Natural killer cell (primary cell): ENCODE measurements at regions not wholly inside any gene's neighbourhood (a gene's known extent, or its start where the extent isn't known, plus 50 kb on each side); places are given as distances from the start of the nearest gene placed in this dataset.

Experiments used
- ATAC-seq, 3 donors: fragments of 150-1000 bp in 2 of 3; fragments of 200-7000 bp in 1 of 3; cut with Tn5 transposase; 1 replicate in 1 of 3; 2 replicates in 2 of 3; pipeline ENCODE4 v1.10.0; 2021; ENCODE audit warnings: mild to moderate bottlenecking in 2 of 3, moderate library complexity in 2 of 3
- DNase-seq, 2 donors: peaks; one replicate each; pipeline versions ENCODE4 v3.0.0 to v3.0.0-alpha.2; 2013 to 2021; ENCODE audit warnings: mixed read lengths in 1 of 2
- H3K27ac ChIP-seq: one replicate; pipeline ENCODE4 v1.5.1; 2013; ENCODE audit warnings: mild to moderate bottlenecking, low read length
- H3K27me3 ChIP-seq: one replicate; pipeline ENCODE4 v1.6.1; 2013; ENCODE audit warnings: low read length; ENCODE audit not compliant: control insufficient read depth, insufficient read depth
- H3K36me3 ChIP-seq: one replicate; pipeline ENCODE4 v1.6.1; 2013; ENCODE audit warnings: low read length; ENCODE audit not compliant: control insufficient read depth, insufficient read depth
- H3K4me1 ChIP-seq: one replicate; pipeline ENCODE4 v1.6.1; 2013; ENCODE audit warnings: low read length; ENCODE audit not compliant: control insufficient read depth, insufficient read depth
- H3K4me3 ChIP-seq: one replicate; pipeline ENCODE4 v1.5.1; 2013; ENCODE audit warnings: low read length
- H3K9me3 ChIP-seq: one replicate; pipeline ENCODE4 v1.6.1; 2013; ENCODE audit warnings: low read length; ENCODE audit not compliant: control insufficient read depth, insufficient read depth
- H3K27ac Mint-ChIP-seq, 2 donors: one replicate each; pipeline ENCODE4 v1.8.0; 2022; ENCODE audit warnings: mild to moderate bottlenecking in 2 of 2, mixed read lengths in 2 of 2, moderate library complexity in 1 of 2
- H3K27me3 Mint-ChIP-seq, 2 donors: one replicate each; pipeline ENCODE4 v1.8.0; 2022; ENCODE audit warnings: low read depth in 2 of 2, mixed read lengths in 2 of 2
- H3K36me3 Mint-ChIP-seq: one replicate; pipeline ENCODE4 v1.8.0; 2022; ENCODE audit warnings: mixed read lengths
- H3K4me1 Mint-ChIP-seq, 2 donors: one replicate each; pipeline ENCODE4 v1.8.0; 2022; ENCODE audit warnings: mixed read lengths in 2 of 2
- H3K4me3 Mint-ChIP-seq: one replicate; pipeline ENCODE4 v1.8.0; 2022; ENCODE audit warnings: mild to moderate bottlenecking, moderate library complexity, mixed read lengths
- H3K9me3 Mint-ChIP-seq, 2 donors: one replicate each; pipeline ENCODE4 v1.8.0; 2022; ENCODE audit warnings: mixed read lengths in 2 of 2
- WGBS: methylation state at CpG from one replicate; pipeline ENCODE4 v1.1.7; 2013; ENCODE audit warnings: missing lambda C conversion rate; ENCODE audit not compliant: insufficient coverage; 5-methylcytosine and 5-hydroxymethylcytosine counted together
- intact Hi-C: fragments of 100-400 bp; cut with micrococcal nuclease; formaldehyde crosslinking; loops from one replicate; pipeline ENCODE4 v1.14.2; 2022
- TF ChIP-seq, protein P1 (sequence below): fragments of 200-600 bp; IDR thresholded peaks from one replicate; pipeline ENCODE4 v1.8.0; 2022; ENCODE audit warnings: antibody characterized with exemption

DNA sequence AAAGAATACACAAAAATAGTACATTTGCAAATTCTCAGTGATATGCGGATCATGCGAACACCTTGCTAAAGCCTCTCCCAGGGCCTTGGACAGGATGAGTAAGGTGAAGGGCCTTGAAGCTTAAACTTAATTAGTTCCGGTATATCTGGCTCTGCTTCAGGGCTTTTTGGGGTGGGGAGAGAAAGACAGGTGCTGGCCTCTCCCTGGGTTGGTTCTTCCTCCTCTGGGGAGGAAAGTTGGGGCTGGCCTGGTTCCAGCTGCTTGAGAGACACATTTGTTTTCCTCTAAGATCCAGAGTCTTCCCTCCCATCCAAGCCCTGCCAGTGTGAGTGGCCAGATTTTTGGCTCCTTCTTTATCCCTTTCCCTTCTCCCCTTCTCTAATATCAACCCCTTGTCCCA lies 64.7 kb upstream of the EPHB3 start:
- DNase-seq (no peak), ATAC-seq (no peak)
- Histone ChIP-seq H3K27me3 (peaks cover 7% of the 10 kb centered on the region), H3K27ac (no peak overlapping the region), H3K4me3 (no peak overlapping the region), H3K36me3 (no peaks in the 10 kb centered on the region), H3K9me3 (no peaks in the 10 kb centered on the region), H3K4me1 (peaks cover 8% of the 10 kb centered on the region)
- Mint-ChIP-seq H3K9me3 (no peaks in the 10 kb centered on the region), H3K27me3 (peaks cover 33 to 47% of the 10 kb centered on the region in 2 donors), H3K36me3 (no peaks in the 10 kb centered on the region), H3K27ac (no peak overlapping the region), H3K4me1 (peaks cover 5 to 6% of the 10 kb centered on the region in 2 donors), H3K4me3 (no peak overlapping the region)
- intact Hi-C loops = no loop called here
- TF ChIP-seq, protein P1, sequence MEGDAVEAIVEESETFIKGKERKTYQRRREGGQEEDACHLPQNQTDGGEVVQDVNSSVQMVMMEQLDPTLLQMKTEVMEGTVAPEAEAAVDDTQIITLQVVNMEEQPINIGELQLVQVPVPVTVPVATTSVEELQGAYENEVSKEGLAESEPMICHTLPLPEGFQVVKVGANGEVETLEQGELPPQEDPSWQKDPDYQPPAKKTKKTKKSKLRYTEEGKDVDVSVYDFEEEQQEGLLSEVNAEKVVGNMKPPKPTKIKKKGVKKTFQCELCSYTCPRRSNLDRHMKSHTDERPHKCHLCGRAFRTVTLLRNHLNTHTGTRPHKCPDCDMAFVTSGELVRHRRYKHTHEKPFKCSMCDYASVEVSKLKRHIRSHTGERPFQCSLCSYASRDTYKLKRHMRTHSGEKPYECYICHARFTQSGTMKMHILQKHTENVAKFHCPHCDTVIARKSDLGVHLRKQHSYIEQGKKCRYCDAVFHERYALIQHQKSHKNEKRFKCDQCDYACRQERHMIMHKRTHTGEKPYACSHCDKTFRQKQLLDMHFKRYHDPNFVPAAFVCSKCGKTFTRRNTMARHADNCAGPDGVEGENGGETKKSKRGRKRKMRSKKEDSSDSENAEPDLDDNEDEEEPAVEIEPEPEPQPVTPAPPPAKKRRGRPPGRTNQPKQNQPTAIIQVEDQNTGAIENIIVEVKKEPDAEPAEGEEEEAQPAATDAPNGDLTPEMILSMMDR = no peak
- 88% methylated on average over 3 of the region's 3 CpGs for WGBS

DNA sequence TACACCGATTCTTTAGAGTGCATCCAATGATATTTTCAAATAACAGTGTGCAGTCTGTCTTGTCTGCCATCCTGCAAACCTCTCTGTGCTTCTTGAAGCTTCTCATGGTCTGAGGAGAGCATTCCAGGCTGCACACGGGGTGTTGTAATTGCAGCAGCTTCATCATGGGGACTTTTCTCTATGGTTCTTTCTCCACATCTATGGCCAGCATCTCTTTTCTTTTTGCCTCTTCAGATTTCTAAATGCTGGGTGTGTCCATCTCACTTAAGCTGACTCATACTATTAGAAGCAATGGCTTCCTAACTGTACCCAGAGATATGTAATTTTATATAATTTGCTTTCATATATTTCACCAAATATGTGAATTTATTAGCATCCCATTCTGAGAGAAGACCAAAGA lies 63.8 kb upstream of the EPHB3 start:
- intact Hi-C loops = no loop called here
- Histone ChIP-seq H3K9me3 (no peaks in the 10 kb centered on the region), H3K27me3 (peaks cover 4% of the 10 kb centered on the region), H3K27ac (no peak overlapping the region), H3K4me3 (no peak overlapping the region), H3K36me3 (no peaks in the 10 kb centered on the region), H3K4me1 (no peaks in the 10 kb centered on the region)
- no peaks in the 10 kb centered on the region for H3K9me3 Mint-ChIP-seq
- ATAC-seq (no peak), DNase-seq (no peak)
- no peaks in the 10 kb centered on the region for H3K36me3 Mint-ChIP-seq
- H3K27ac Mint-ChIP-seq = no peak overlapping the region
- 86% methylated on average over 2 of the region's 2 CpGs for WGBS
- TF ChIP-seq, protein P1 = no peak
- no peak overlapping the region for H3K4me3 Mint-ChIP-seq
- peaks cover 29 to 42% of the 10 kb centered on the region in 2 donors for H3K27me3 Mint-ChIP-seq
- H3K4me1 Mint-ChIP-seq = no peaks in the 10 kb centered on the region

DNA sequence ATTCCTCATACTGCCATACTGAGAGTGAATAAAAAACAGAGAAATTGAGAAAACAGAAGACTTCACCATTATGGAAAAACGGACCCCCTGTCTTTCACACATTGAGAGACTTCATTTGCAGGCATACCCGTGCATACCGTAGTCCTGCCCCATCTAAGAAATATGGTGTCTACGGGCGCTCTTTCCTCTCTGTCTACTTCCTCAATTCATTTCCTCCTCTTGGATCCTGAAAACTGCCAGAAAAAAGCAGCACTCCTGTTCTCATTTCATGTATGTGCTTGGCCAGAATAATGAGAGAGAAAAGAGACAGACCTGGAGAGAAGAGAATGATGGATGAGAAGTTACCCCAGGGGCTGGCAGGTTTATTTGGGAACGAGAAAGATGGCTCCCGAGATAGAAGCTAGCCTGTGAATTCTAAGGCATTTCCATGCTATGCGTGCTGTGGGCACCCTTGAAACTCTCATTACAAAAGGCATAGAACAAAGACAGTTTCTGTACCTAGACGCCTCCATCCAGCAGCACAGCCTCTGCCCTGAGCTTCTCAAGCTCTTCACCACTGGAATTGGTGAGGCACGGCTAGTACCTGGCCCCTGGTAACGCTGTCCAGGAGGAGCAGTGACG lies 62.5 kb upstream of the EPHB3 start:
- no peaks in the 10 kb centered on the region for H3K36me3 Mint-ChIP-seq
- no peaks in the 10 kb centered on the region for H3K4me1 Mint-ChIP-seq
- WGBS = 51% methylated on average over 12 of the region's 12 CpGs
- no peak overlapping the region for H3K4me3 Mint-ChIP-seq
- H3K27me3 Mint-ChIP-seq = peaks cover 18 to 36% of the 10 kb centered on the region in 2 donors
- ATAC-seq (no peak), DNase-seq (no peak)
- Histone ChIP-seq H3K27ac (no peak overlapping the region), H3K36me3 (no peaks in the 10 kb centered on the region), H3K27me3 (no peaks in the 10 kb centered on the region), H3K9me3 (no peaks in the 10 kb centered on the region), H3K4me3 (no peak overlapping the region), H3K4me1 (no peaks in the 10 kb centered on the region)
- intact Hi-C loops = no loop called here
- TF ChIP-seq, protein P1 = no peak
- no peak overlapping the region for H3K27ac Mint-ChIP-seq
- no peaks in the 10 kb centered on the region for H3K9me3 Mint-ChIP-seq

DNA sequence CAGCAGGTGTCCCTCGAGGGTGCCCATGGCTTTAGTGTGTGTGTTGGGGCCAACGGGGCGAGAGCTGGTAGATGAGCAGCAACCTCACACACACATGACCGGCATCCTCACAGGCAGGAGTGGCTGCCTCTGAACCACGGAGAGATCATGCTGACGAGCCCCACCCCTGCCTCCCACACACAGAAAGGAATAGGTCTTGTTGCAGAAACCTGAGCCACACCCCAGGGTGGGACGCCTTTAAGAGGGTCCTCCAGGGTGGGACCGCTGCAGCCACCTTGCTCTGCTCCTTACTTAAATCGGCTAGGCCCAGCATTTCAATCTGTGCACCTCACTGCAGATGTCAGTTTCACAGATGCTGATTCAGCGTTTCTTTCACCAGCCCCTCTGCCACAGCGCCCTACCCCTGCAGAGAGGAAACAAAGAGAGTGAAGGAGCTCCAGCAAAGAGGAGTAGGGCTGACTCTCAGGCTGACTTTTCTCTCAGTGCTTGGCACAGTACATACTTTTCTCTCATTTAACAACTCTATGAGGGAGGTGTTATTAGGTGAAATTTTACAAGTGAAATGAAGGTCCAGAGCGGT lies 61.2 kb upstream of the EPHB3 start:
- ATAC-seq (no peak), DNase-seq (no peak)
- intact Hi-C loops = no loop called here
- H3K4me1 Mint-ChIP-seq = no peaks in the 10 kb centered on the region
- no peak overlapping the region for H3K4me3 ChIP-seq
- no peak overlapping the region for H3K4me3 Mint-ChIP-seq
- H3K27ac ChIP-seq = no peak overlapping the region
- H3K36me3 ChIP-seq = no peaks in the 10 kb centered on the region
- H3K27me3 Mint-ChIP-seq = peaks cover 14 to 37% of the 10 kb centered on the region in 2 donors
- TF ChIP-seq, protein P1 = no peak
- H3K4me1 ChIP-seq = no peaks in the 10 kb centered on the region
- no peaks in the 10 kb centered on the region for H3K9me3 Mint-ChIP-seq
- WGBS = 84% methylated on average over 12 of the region's 12 CpGs
- no peaks in the 10 kb centered on the region for H3K9me3 ChIP-seq
- no peaks in the 10 kb centered on the region for H3K36me3 Mint-ChIP-seq
- H3K27me3 ChIP-seq = no peaks in the 10 kb centered on the region
- H3K27ac Mint-ChIP-seq = no peak overlapping the region
